Thoracic aorta (tissue), 2 donors: ENCODE measurements at regions not wholly inside any gene's neighbourhood (a gene's known extent, or its start where the extent isn't known, plus 50 kb on each side); places are given as distances from the start of the nearest gene placed in this dataset.

ENCODE experiments used
- ATAC-seq: fragments of 150-250 bp; one replicate; pipeline ENCODE4 v1.8.0; 2017; ENCODE audit warnings: low read depth; ENCODE audit not compliant: insufficient number of reproducible peaks, low FRiP score
- DNase-seq: peaks from one replicate; pipeline ENCODE4 v3.0.0-alpha.2; 2020; ENCODE audit warnings: low spot score
- H3K27ac ChIP-seq, 2 donors: fragments of 200-600 bp; sonication (generic); 1 replicate in 1 of 2; 2 replicates in 1 of 2; pipeline ENCODE4 v1.5.1; 2016; ENCODE audit warnings: mild to moderate bottlenecking in 2 of 2, moderate library complexity in 2 of 2
- H3K27me3 ChIP-seq: fragments of 200-600 bp; sonication (generic); replicated peaks from 2 replicates; pipeline ENCODE4 v1.6.0; 2016; ENCODE audit warnings: mild to moderate bottlenecking; ENCODE audit not compliant: insufficient read depth
- H3K36me3 ChIP-seq: fragments of 200-600 bp; sonication (generic); one replicate; pipeline ENCODE4 v1.5.1; 2016
- H3K4me1 ChIP-seq, 2 donors: fragments of 200-600 bp; sonication (generic); 1 replicate in 1 of 2; 2 replicates in 1 of 2; pipeline versions ENCODE4 v1.5.1 to v1.6.0; 2016; ENCODE audit warnings: low read depth in 2 of 2, mild to moderate bottlenecking in 1 of 2; ENCODE audit not compliant: control insufficient read depth in 1 of 2
- H3K4me3 ChIP-seq: fragments of 200-600 bp; sonication (generic); 2 replicates; pipeline ENCODE4 v1.5.1; 2016; ENCODE audit warnings: mild to moderate bottlenecking
- H3K9me3 ChIP-seq: fragments of 200-600 bp; sonication (generic); 2 replicates; pipeline ENCODE4 v1.5.1; 2016
- CTCF ChIP-seq: fragments of 200-600 bp; sonication (generic); IDR thresholded peaks from one replicate; pipeline ENCODE4 v1.5.1; 2019; ENCODE audit warnings: antibody characterized with exemption

DNA sequence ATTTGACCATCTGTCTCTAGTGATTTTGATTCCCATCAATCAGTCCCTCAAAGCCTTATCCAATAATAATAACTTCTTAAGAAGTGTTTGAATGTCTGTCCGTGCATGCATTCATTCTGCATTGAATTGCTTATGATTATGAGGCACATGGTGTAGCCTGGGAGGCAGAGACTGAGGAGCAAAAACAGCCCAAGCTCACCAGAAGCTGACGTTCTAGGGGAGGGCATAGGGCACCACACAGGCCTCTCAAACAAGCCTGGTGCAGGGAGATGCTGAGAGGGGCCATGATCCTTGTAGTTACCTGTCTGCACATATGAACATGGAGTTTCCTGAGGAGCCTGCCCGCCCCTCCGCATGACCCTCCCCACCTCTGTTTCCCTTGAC, 89.2 kb upstream of the POMGNT2 start:
- no peaks in the 10 kb centered on the region for H3K9me3 ChIP-seq
- H3K36me3 ChIP-seq: no peaks in the 10 kb centered on the region
- no peak for ATAC-seq
- TF ChIP-seq CTCF: no peak
- H3K4me1 ChIP-seq: no peaks in the 10 kb centered on the region
- no peak overlapping the region for H3K27ac ChIP-seq
- no peak for DNase-seq
- H3K4me3 ChIP-seq: no peak overlapping the region
- no peaks in the 10 kb centered on the region for H3K27me3 ChIP-seq

DNA sequence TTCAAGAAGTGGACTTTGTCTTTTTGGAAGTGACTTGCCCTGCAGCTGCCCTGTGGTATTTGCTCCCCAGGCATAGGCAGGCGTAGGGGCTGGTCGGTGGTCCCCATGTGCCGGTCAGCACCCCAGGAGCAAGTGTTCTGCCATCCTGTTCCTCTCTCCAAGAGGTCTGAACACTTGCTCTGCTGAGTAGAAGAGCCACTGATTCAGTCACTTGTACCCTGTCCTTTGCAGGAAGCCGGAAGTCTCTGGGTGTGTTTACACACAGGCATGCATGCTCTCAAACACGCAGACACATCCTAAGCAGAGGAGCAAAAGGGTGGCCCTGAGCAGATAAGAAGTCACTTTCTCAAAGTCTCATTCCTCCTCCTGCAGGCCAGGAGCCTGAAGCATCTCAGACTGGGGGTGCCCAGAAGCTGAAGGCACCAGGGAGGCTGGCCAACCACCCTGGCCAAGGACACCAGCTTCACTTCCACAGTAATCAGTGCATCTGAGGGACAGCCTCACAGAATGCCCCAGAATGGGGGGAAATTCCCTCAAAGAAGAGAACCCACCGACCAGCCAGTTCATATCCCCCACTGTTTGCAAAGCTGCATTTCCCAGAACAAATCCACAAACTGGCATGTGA, 88.7 kb upstream of the POMGNT2 start:
- no peaks in the 10 kb centered on the region for H3K36me3 ChIP-seq
- no peak for TF ChIP-seq CTCF
- H3K27me3 ChIP-seq: no peaks in the 10 kb centered on the region
- DNase-seq: no peak
- no peaks in the 10 kb centered on the region for H3K4me1 ChIP-seq
- H3K4me3 ChIP-seq: no peak overlapping the region
- ATAC-seq: no peak
- H3K9me3 ChIP-seq: no peaks in the 10 kb centered on the region
- no peak overlapping the region for H3K27ac ChIP-seq

GRCh38 chr3:43194069-43194468, 88.2 kb upstream of the POMGNT2 start:
- H3K4me1 ChIP-seq: no peaks in the 10 kb centered on the region
- H3K27me3 ChIP-seq: no peaks in the 10 kb centered on the region
- ATAC-seq (no peak), DNase-seq (no peak)
- H3K36me3 ChIP-seq: no peaks in the 10 kb centered on the region
- H3K9me3 ChIP-seq: no peaks in the 10 kb centered on the region
- TF ChIP-seq CTCF: no peak
- no peak overlapping the region for H3K27ac ChIP-seq
- H3K4me3 ChIP-seq: no peak overlapping the region

- no peak for DNase-seq
- Histone ChIP-seq H3K27me3 (no peaks in the 10 kb centered on the region), H3K27ac (no peak overlapping the region), H3K36me3 (no peaks in the 10 kb centered on the region), H3K4me3 (no peak overlapping the region), H3K9me3 (no peaks in the 10 kb centered on the region), H3K4me1 (no peaks in the 10 kb centered on the region)
- TF ChIP-seq CTCF: no peak
- no peak for ATAC-seq
Measured at GRCh38 chr3:43192028-43192427, 86.1 kb upstream of the POMGNT2 start.

GRCh38 chr3:43191116-43191515, 85.2 kb upstream of the POMGNT2 start:
- Histone ChIP-seq H3K9me3 (no peaks in the 10 kb centered on the region), H3K4me1 (no peaks in the 10 kb centered on the region), H3K27ac (no peak overlapping the region), H3K27me3 (no peaks in the 10 kb centered on the region), H3K36me3 (no peaks in the 10 kb centered on the region), H3K4me3 (no peak overlapping the region)
- ATAC-seq (no peak), DNase-seq (no peak)
- no peak for TF ChIP-seq CTCF
